WTC11 (cell line): ENCODE measurements at regions not wholly inside any gene's neighbourhood (a gene's known extent, or its start where the extent isn't known, plus 50 kb on each side); places are given as distances from the start of the nearest gene placed in this dataset.

Experiments used
- ATAC-seq: fragments of 200-7000 bp; cut with Tn5 transposase; 2 replicates; pipeline ENCODE4 v1.10.0; 2021; ENCODE audit warnings: mild to moderate bottlenecking, moderate library complexity
- CTCF ChIA-PET: fragments of 300-600 bp; sonication (Branson Sonifier 250); formaldehyde crosslinking; loops from one replicate; lab custom pipeline; 2021; ENCODE audit warnings: antibody characterized with exemption; lab: Charles Lee
- POLR2A ChIA-PET: fragments of 350-600 bp; sonication (Branson Sonifier 250); formaldehyde crosslinking; loops from one replicate; lab custom pipeline; 2021; ENCODE audit warnings: antibody characterized with exemption; lab: Charles Lee
- DNase-seq: peaks from one replicate; pipeline ENCODE4 v3.0.0; 2021; ENCODE audit warnings: low spot score
- H3K27ac Mint-ChIP-seq: 2 replicates; pipeline ENCODE4 v1.8.0; 2021; ENCODE audit warnings: mixed read lengths
- H3K27me3 Mint-ChIP-seq: 2 replicates; pipeline ENCODE4 v1.8.0; 2021; ENCODE audit warnings: low read depth, mild to moderate bottlenecking, moderate library complexity, mixed read lengths
- H3K36me3 Mint-ChIP-seq: 2 replicates; pipeline ENCODE4 v1.8.0; 2021; ENCODE audit warnings: mixed read lengths
- H3K4me1 Mint-ChIP-seq: 2 replicates; pipeline ENCODE4 v1.8.0; 2022; ENCODE audit warnings: mixed read lengths
- H3K4me3 Mint-ChIP-seq: 2 replicates; pipeline ENCODE4 v1.8.0; 2021; ENCODE audit warnings: mild to moderate bottlenecking, moderate library complexity, mixed read lengths
- H3K9me3 Mint-ChIP-seq: 2 replicates; pipeline ENCODE4 v1.8.0; 2021; ENCODE audit warnings: mixed read lengths
- AFF4 ChIP-seq: sonication (generic); formaldehyde crosslinking; IDR thresholded peaks from 2 replicates; pipeline ENCODE4 v1.8.1; 2023; ENCODE audit warnings: mild to moderate bottlenecking, missing genetic modification reagents, borderline replicate concordance
- CREM ChIP-seq: sonication (generic); formaldehyde crosslinking; IDR thresholded peaks from 2 replicates; pipeline ENCODE4 v1.8.1; 2022; ENCODE audit warnings: mild to moderate bottlenecking, missing genetic modification reagents, moderate library complexity
- E2F5 ChIP-seq: sonication (generic); formaldehyde crosslinking; IDR thresholded peaks from 2 replicates; pipeline ENCODE4 v1.8.1; 2022; ENCODE audit warnings: mild to moderate bottlenecking, moderate library complexity, missing genetic modification reagents
- EMX1 ChIP-seq: fragments of 250-450 bp; sonication (Bioruptor Pico); IDR thresholded peaks from 2 replicates; pipeline ENCODE4 v1.8.0; 2021; ENCODE audit warnings: mild to moderate bottlenecking
- MXD4 ChIP-seq: fragments of 250-450 bp; sonication (Bioruptor Pico); IDR thresholded peaks from 2 replicates; pipeline ENCODE4 v1.8.0; 2021; ENCODE audit warnings: mild to moderate bottlenecking, moderate library complexity, borderline replicate concordance
- NFE2L1 ChIP-seq: sonication (generic); formaldehyde crosslinking; IDR thresholded peaks from 2 replicates; pipeline ENCODE4 v1.8.1; 2023; ENCODE audit warnings: missing genetic modification reagents
- NR3C1 ChIP-seq: sonication (generic); formaldehyde crosslinking; conservative IDR thresholded peaks from 2 replicates; pipeline ENCODE4 v1.8.1; 2023; ENCODE audit warnings: low read depth, mild to moderate bottlenecking, missing genetic modification reagents
- PRDM15 ChIP-seq: sonication (generic); formaldehyde crosslinking; IDR thresholded peaks from 2 replicates; pipeline ENCODE4 v1.8.0; 2022; ENCODE audit warnings: missing genetic modification reagents
- SMAD3 ChIP-seq: sonication (generic); formaldehyde crosslinking; IDR thresholded peaks from 2 replicates; pipeline ENCODE4 v1.8.0; 2022; ENCODE audit warnings: missing genetic modification reagents, mild to moderate bottlenecking, borderline replicate concordance
- SP1 ChIP-seq: sonication (generic); formaldehyde crosslinking; conservative IDR thresholded peaks from 2 replicates; pipeline ENCODE4 v1.8.1; 2022; ENCODE audit warnings: missing genetic modification reagents
- STAT6 ChIP-seq: sonication (generic); formaldehyde crosslinking; conservative IDR thresholded peaks from 2 replicates; pipeline ENCODE4 v1.8.1; 2023; ENCODE audit warnings: mild to moderate bottlenecking, low read depth, missing genetic modification reagents, moderate library complexity
- TP53 ChIP-seq: sonication (generic); formaldehyde crosslinking; IDR thresholded peaks from 2 replicates; pipeline ENCODE4 v1.8.1; 2023; ENCODE audit warnings: mild to moderate bottlenecking, missing genetic modification reagents
- USF1 ChIP-seq: sonication (generic); formaldehyde crosslinking; IDR thresholded peaks from 2 replicates; pipeline ENCODE4 v1.8.0; 2022; ENCODE audit warnings: mild to moderate bottlenecking, missing genetic modification reagents
- ZNF232 ChIP-seq: sonication (generic); formaldehyde crosslinking; IDR thresholded peaks from 2 replicates; pipeline ENCODE4 v1.8.0; 2022; ENCODE audit warnings: mild to moderate bottlenecking, missing genetic modification reagents
- ZNF512 ChIP-seq: sonication (generic); formaldehyde crosslinking; IDR thresholded peaks from 2 replicates; pipeline ENCODE4 v1.8.1; 2022; ENCODE audit warnings: missing genetic modification reagents, borderline replicate concordance

GRCh38 chr6:98020222-98020621, 737.2 kb upstream of the MMS22L start:
- Mint-ChIP-seq H3K4me1 (peaks cover 27% of the 10 kb centered on the region), H3K27ac (no peak overlapping the region), H3K4me3 (no peak overlapping the region), H3K27me3 (no peaks in the 10 kb centered on the region), H3K36me3 (no peaks in the 10 kb centered on the region), H3K9me3 (no peaks in the 10 kb centered on the region)
- no peak for TF ChIP-seq AFF4 (CRISPR knock-in tag)
- no peak for TF ChIP-seq SP1 (CRISPR knock-in tag)
- TF ChIP-seq SMAD3 (CRISPR knock-in tag), result no peak
- TF ChIP-seq MXD4 (CRISPR knock-in tag), result no peak
- no peak for TF ChIP-seq TP53
- TF ChIP-seq NFE2L1 (CRISPR knock-in tag), result no peak
- no peak for TF ChIP-seq CREM (CRISPR knock-in tag)
- no peak for TF ChIP-seq USF1 (CRISPR knock-in tag)
- no peak for TF ChIP-seq ZNF232 (CRISPR knock-in tag)
- no peak for TF ChIP-seq PRDM15
- no peak for TF ChIP-seq STAT6
- no peak for TF ChIP-seq EMX1
- TF ChIP-seq NR3C1 (CRISPR knock-in tag), result no peak
- no peak for TF ChIP-seq E2F5 (CRISPR knock-in tag)
- no peak for TF ChIP-seq ZNF512 (CRISPR knock-in tag)
- peak; percentile 11 for DNase-seq
- POLR2A ChIA-PET, result no interaction called here
- CTCF ChIA-PET, result no interaction called here
- ATAC-seq, result peak; percentile 85
